HCT116 (cell line): ENCODE measurements at regions not wholly inside any gene's neighbourhood (a gene's known extent, or its start where the extent isn't known, plus 50 kb on each side); places are given as distances from the start of the nearest gene placed in this dataset.

Experiments used
- ATAC-seq: fragments of 200-7000 bp; cut with Tn5 transposase; 2 replicates; pipeline ENCODE4 v1.9.1; 2020; ENCODE audit warnings: mild to moderate bottlenecking, moderate library complexity
- BruUV-seq: library from RNA; stranded (reverse); fragments of 400-500 nt; replicated peaks from 2 replicates; lab custom pipeline; 2021; lab: Mats Ljungman, UMichigan
- CTCF ChIA-PET: fragments of 300-600 bp; sonication (Branson Sonifier 250); formaldehyde crosslinking; loops from one replicate; lab custom pipeline; 2021; ENCODE audit warnings: antibody characterized with exemption; lab: Charles Lee
- POLR2A ChIA-PET: fragments of 300-600, 350-600 bp; sonication (Branson Sonifier 250); formaldehyde crosslinking; loops from one replicate; lab custom pipeline; 2021; ENCODE audit warnings: antibody characterized with exemption; lab: Charles Lee
- RAD21 ChIA-PET, 2 experiments: fragments of 300-600 bp; sonication (Branson Sonifier 250); formaldehyde crosslinking; loops; one replicate each; lab custom pipeline; 2023; ENCODE audit warnings: low total read pairs in 2 of 2; ENCODE audit not compliant: uncharacterized antibody in 2 of 2, unreplicated experiment in 2 of 2, low non-redundant PET in 1 of 2; lab: Charles Lee
- DNase-seq: peaks from one replicate; pipeline ENCODE4 v3.0.0-alpha.2; 2010; ENCODE audit warnings: low read depth, low spot score
- H2AFZ ChIP-seq: fragments of 200-600 bp; shearing (Covaris generic), sonication (generic); 2 replicates; pipeline ENCODE4 v1.6.1; 2017; ENCODE audit warnings: low read depth, mixed run types, mixed read lengths, antibody characterized with exemption, low read length; ENCODE audit not compliant: poor library complexity, severe bottlenecking
- H3K27ac ChIP-seq: 2 replicates; pipeline ENCODE4 v1.5.1; 2012; ENCODE audit warnings: low read depth, low read length
- H3K27me3 ChIP-seq: fragments of 200-600 bp; sonication (generic); 2 replicates; pipeline ENCODE4 v1.6.1; 2016; ENCODE audit warnings: mixed run types, low read length, mixed read lengths; ENCODE audit not compliant: insufficient read depth
- H3K36me3 ChIP-seq, 2 experiments: fragments of 200-500 bp in 1 of 2; fragments of 200-600 bp in 1 of 2; sonication (Bioruptor generic) in 1 of 2; sonication (generic) in 1 of 2; 2 replicates each; pipeline versions ENCODE4 v1.5.1 to v1.6.1; 2014 to 2016; ENCODE audit warnings: low read length in 2 of 2, inconsistent platforms in 1 of 2, mixed read lengths in 1 of 2, mixed run types in 1 of 2; ENCODE audit not compliant: insufficient read depth in 2 of 2, control insufficient read depth in 1 of 2
- H3K4me1 ChIP-seq, 2 experiments: fragments of 200-600 bp in 1 of 2; sonication (generic) in 1 of 2; 2 replicates each; pipeline versions ENCODE4 v1.5.1 to v1.6.1; 2012 to 2017; ENCODE audit warnings: low read length in 2 of 2, inconsistent platforms in 1 of 2, mild to moderate bottlenecking in 1 of 2, mixed read lengths in 1 of 2, mixed run types in 1 of 2, moderate library complexity in 1 of 2; ENCODE audit not compliant: insufficient read depth in 2 of 2, control insufficient read depth in 1 of 2
- H3K4me2 ChIP-seq: fragments of 200-600 bp; sonication (generic); 2 replicates; pipeline ENCODE4 v1.6.1; 2017; ENCODE audit warnings: mixed run types, low read length, mixed read lengths
- H3K4me3 ChIP-seq, 2 experiments: fragments of 200-600 bp in 1 of 2; sonication (generic) in 1 of 2; replicated peaks in 1 of 2; 2 replicates each; pipeline ENCODE4 v1.5.1; 2011 to 2016; ENCODE audit warnings: low read length in 2 of 2, control low read depth in 1 of 2, low read depth in 1 of 2, mild to moderate bottlenecking in 1 of 2, mixed read lengths in 1 of 2, mixed run types in 1 of 2
- H3K79me2 ChIP-seq: fragments of 200-600 bp; sonication (generic); 2 replicates; pipeline ENCODE4 v1.6.1; 2017; ENCODE audit warnings: mild to moderate bottlenecking, mixed run types, low read length, moderate library complexity, mixed read lengths; ENCODE audit not compliant: insufficient read depth
- H3K9ac ChIP-seq: fragments of 200-600 bp; sonication (generic); 2 replicates; pipeline ENCODE4 v1.6.1; 2016; ENCODE audit warnings: low read length, mixed read lengths
- H3K9me2 ChIP-seq: fragments of 200-600 bp; sonication (generic), shearing (Covaris generic); 2 replicates; pipeline ENCODE4 v1.6.1; 2017; ENCODE audit warnings: mixed run types, mild to moderate bottlenecking, moderate library complexity; ENCODE audit not compliant: insufficient read depth
- H3K9me3 ChIP-seq, 2 experiments: fragments of 200-500 bp in 1 of 2; fragments of 200-600 bp in 1 of 2; sonication (Bioruptor generic) in 1 of 2; sonication (generic) in 1 of 2; 2 replicates each; pipeline ENCODE4 v1.6.1; 2014 to 2017; ENCODE audit warnings: low read length in 2 of 2, mixed read lengths in 2 of 2, inconsistent platforms in 1 of 2, low read depth in 1 of 2, mild to moderate bottlenecking in 1 of 2, mixed run types in 1 of 2, moderate library complexity in 1 of 2; ENCODE audit not compliant: control insufficient read depth in 1 of 2, insufficient read depth in 1 of 2
- H4K20me1 ChIP-seq: fragments of 200-600 bp; sonication (generic), shearing (Covaris generic); 2 replicates; pipeline ENCODE4 v1.6.1; 2017; ENCODE audit warnings: mixed run types, mild to moderate bottlenecking, moderate library complexity; ENCODE audit not compliant: insufficient read depth
- CBX3 ChIP-seq: IDR thresholded peaks from 2 replicates; pipeline ENCODE4 v1.6.1; 2012; ENCODE audit warnings: low read depth
- CEBPB ChIP-seq: IDR thresholded peaks from 2 replicates; pipeline ENCODE4 v1.6.1; 2012; ENCODE audit warnings: low read depth
- EGR1 ChIP-seq: IDR thresholded peaks from 2 replicates; pipeline ENCODE4 v1.6.1; 2012; ENCODE audit warnings: low read depth
- ELF1 ChIP-seq: IDR thresholded peaks from 2 replicates; pipeline ENCODE4 v1.6.1; 2012; ENCODE audit warnings: low read depth, borderline replicate concordance
- EZH2 ChIP-seq: fragments of 200-600 bp; sonication (generic); IDR thresholded peaks from 2 replicates; pipeline ENCODE4 v1.6.1; 2017; ENCODE audit warnings: antibody characterized with exemption, mixed run types
- EZH2phosphoT487 ChIP-seq: fragments of 200-600 bp; IDR thresholded peaks from 2 replicates; pipeline ENCODE4 v1.6.1; 2018; ENCODE audit warnings: antibody characterized with exemption, borderline replicate concordance
- FOSL1 ChIP-seq: IDR thresholded peaks from 2 replicates; pipeline ENCODE4 v1.6.1; 2012; ENCODE audit warnings: low read depth
- JUND ChIP-seq: IDR thresholded peaks from 2 replicates; pipeline ENCODE4 v1.6.1; 2012
- POLR2A ChIP-seq: IDR thresholded peaks from 2 replicates; pipeline ENCODE4 v1.7.0; 2011; ENCODE audit warnings: borderline replicate concordance; ENCODE audit not compliant: insufficient read depth, insufficient read length; ENCODE audit errors: extremely low read depth
- POLR2AphosphoS5 ChIP-seq: IDR thresholded peaks from 2 replicates; pipeline ENCODE4 v1.6.1; 2011; ENCODE audit warnings: mild to moderate bottlenecking, low read depth, low read length, moderate library complexity
- RAD21 ChIP-seq: IDR thresholded peaks from 2 replicates; pipeline ENCODE4 v1.6.1; 2012; ENCODE audit warnings: low read depth, mild to moderate bottlenecking
- SIN3A ChIP-seq: IDR thresholded peaks from 2 replicates; pipeline ENCODE4 v1.6.1; 2012; ENCODE audit warnings: low read depth
- SRF ChIP-seq: IDR thresholded peaks from 2 replicates; pipeline ENCODE4 v1.6.1; 2012; ENCODE audit warnings: low read depth
- TCF7L2 ChIP-seq: IDR thresholded peaks from 2 replicates; pipeline ENCODE4 v1.7.0; 2011; ENCODE audit warnings: borderline replicate concordance, inconsistent platforms; ENCODE audit not compliant: insufficient read depth, insufficient read length; ENCODE audit errors: extremely low read depth
- ZFX ChIP-seq: fragments of 450-650 bp; IDR thresholded peaks from 2 replicates; pipeline ENCODE4 v1.6.1; 2017
- intact Hi-C: fragments of 100-400 bp; cut with micrococcal nuclease; formaldehyde crosslinking; loops from 2 replicates; pipeline ENCODE4 v1.10.0; 2022
- TF ChIP-seq, protein P1 (sequence below): IDR thresholded peaks from 2 replicates; pipeline ENCODE4 v1.6.1; 2011; ENCODE audit warnings: mild to moderate bottlenecking, low read length, moderate library complexity; ENCODE audit not compliant: insufficient replicate concordance; ENCODE audit errors: extremely low read depth
- TF ChIP-seq, protein P2 (sequence below), 3 experiments: fragments of 200-600 bp in 1 of 3; sonication (generic) in 1 of 3; IDR thresholded peaks in 2 of 3; conservative IDR thresholded peaks in 1 of 3; 2 replicates each; pipeline ENCODE4 v1.5.1; 2012 to 2017; ENCODE audit warnings: low read depth in 2 of 3, low read length in 2 of 3, antibody characterized with exemption in 1 of 3, borderline replicate concordance in 1 of 3, control low read depth in 1 of 3, mild to moderate bottlenecking in 1 of 3, mixed read lengths in 1 of 3, mixed run types in 1 of 3, moderate library complexity in 1 of 3; ENCODE audit not compliant: insufficient read depth in 1 of 3
- TF ChIP-seq, protein P3 (sequence below): IDR thresholded peaks from 2 replicates; pipeline ENCODE4 v1.6.1; 2012; ENCODE audit warnings: low read depth
- TF ChIP-seq, protein P4 (sequence below): IDR thresholded peaks from 2 replicates; pipeline ENCODE4 v1.6.1; 2012
- TF ChIP-seq, protein P5 (sequence below): IDR thresholded peaks from 2 replicates; pipeline ENCODE4 v1.6.1; 2012

DNA sequence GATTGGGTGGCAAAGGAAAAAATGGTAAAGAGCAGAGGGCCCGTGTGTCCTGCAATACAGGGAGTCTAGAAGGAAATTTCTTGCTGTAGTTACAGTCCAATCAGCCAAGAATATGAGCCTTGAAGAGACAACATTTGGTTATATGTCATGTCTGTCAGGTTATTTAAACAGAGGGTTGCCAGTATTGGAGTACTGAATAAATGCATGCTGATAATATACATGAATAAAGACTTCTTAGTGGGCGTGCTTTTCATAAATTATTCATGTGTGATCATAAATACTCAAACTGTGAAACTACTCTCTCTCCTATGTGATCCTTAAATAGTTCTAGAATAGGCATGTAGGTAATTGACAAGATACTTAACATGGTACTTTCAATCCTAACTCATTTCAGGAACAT, 249.0 kb downstream of the CRPPA start:
- no peak for DNase-seq
- ATAC-seq = no peak
- Histone ChIP-seq H3K4me3 (no peak overlapping the region), H2AFZ (no peak overlapping the region), H3K9me2 (no peaks in the 10 kb centered on the region), H3K9ac (no peak overlapping the region), H3K27ac (no peak overlapping the region), H3K4me2 (no peak overlapping the region), H3K27me3 (no peaks in the 10 kb centered on the region), H4K20me1 (no peaks in the 10 kb centered on the region), H3K4me1 (no peaks in the 10 kb centered on the region), H3K36me3 (no peaks in the 10 kb centered on the region)
- no TSS peak for BruUV-seq
- RAD21 ChIA-PET = no interaction called here
- intact Hi-C loops = no loop called here
- TF ChIP-seq, protein P1, sequence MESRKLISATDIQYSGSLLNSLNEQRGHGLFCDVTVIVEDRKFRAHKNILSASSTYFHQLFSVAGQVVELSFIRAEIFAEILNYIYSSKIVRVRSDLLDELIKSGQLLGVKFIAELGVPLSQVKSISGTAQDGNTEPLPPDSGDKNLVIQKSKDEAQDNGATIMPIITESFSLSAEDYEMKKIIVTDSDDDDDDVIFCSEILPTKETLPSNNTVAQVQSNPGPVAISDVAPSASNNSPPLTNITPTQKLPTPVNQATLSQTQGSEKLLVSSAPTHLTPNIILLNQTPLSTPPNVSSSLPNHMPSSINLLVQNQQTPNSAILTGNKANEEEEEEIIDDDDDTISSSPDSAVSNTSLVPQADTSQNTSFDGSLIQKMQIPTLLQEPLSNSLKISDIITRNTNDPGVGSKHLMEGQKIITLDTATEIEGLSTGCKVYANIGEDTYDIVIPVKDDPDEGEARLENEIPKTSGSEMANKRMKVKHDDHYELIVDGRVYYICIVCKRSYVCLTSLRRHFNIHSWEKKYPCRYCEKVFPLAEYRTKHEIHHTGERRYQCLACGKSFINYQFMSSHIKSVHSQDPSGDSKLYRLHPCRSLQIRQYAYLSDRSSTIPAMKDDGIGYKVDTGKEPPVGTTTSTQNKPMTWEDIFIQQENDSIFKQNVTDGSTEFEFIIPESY = no peak
- TF ChIP-seq CEBPB (no peak), CBX3 (no peak), RAD21 (no peak), EZH2phosphoT487 (no peak), ZFX (no peak), POLR2AphosphoS5 (no peak), FOSL1 (no peak), SIN3A (no peak), SRF (no peak), JUND (no peak), EGR1 (no peak), TCF7L2 (no peak), ELF1 (no peak), EZH2 (no peak), POLR2A (no peak)
- TF ChIP-seq, protein P2, sequence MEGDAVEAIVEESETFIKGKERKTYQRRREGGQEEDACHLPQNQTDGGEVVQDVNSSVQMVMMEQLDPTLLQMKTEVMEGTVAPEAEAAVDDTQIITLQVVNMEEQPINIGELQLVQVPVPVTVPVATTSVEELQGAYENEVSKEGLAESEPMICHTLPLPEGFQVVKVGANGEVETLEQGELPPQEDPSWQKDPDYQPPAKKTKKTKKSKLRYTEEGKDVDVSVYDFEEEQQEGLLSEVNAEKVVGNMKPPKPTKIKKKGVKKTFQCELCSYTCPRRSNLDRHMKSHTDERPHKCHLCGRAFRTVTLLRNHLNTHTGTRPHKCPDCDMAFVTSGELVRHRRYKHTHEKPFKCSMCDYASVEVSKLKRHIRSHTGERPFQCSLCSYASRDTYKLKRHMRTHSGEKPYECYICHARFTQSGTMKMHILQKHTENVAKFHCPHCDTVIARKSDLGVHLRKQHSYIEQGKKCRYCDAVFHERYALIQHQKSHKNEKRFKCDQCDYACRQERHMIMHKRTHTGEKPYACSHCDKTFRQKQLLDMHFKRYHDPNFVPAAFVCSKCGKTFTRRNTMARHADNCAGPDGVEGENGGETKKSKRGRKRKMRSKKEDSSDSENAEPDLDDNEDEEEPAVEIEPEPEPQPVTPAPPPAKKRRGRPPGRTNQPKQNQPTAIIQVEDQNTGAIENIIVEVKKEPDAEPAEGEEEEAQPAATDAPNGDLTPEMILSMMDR (IDR thresholded peaks at IDR 0.05 in 2 of 3, conservative IDR thresholded peaks at IDR 0.05 in 1 of 3; ENCODE audit: borderline replicate concordance in 1 of 3, insufficient read depth in 1 of 3, low read depth in 2 of 3, low read length in 2 of 3) = no peak
- TF ChIP-seq, protein P3, sequence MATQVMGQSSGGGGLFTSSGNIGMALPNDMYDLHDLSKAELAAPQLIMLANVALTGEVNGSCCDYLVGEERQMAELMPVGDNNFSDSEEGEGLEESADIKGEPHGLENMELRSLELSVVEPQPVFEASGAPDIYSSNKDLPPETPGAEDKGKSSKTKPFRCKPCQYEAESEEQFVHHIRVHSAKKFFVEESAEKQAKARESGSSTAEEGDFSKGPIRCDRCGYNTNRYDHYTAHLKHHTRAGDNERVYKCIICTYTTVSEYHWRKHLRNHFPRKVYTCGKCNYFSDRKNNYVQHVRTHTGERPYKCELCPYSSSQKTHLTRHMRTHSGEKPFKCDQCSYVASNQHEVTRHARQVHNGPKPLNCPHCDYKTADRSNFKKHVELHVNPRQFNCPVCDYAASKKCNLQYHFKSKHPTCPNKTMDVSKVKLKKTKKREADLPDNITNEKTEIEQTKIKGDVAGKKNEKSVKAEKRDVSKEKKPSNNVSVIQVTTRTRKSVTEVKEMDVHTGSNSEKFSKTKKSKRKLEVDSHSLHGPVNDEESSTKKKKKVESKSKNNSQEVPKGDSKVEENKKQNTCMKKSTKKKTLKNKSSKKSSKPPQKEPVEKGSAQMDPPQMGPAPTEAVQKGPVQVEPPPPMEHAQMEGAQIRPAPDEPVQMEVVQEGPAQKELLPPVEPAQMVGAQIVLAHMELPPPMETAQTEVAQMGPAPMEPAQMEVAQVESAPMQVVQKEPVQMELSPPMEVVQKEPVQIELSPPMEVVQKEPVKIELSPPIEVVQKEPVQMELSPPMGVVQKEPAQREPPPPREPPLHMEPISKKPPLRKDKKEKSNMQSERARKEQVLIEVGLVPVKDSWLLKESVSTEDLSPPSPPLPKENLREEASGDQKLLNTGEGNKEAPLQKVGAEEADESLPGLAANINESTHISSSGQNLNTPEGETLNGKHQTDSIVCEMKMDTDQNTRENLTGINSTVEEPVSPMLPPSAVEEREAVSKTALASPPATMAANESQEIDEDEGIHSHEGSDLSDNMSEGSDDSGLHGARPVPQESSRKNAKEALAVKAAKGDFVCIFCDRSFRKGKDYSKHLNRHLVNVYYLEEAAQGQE = no peak
- TF ChIP-seq, protein P4, sequence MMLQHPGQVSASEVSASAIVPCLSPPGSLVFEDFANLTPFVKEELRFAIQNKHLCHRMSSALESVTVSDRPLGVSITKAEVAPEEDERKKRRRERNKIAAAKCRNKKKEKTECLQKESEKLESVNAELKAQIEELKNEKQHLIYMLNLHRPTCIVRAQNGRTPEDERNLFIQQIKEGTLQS = no peak
- TF ChIP-seq, protein P5, sequence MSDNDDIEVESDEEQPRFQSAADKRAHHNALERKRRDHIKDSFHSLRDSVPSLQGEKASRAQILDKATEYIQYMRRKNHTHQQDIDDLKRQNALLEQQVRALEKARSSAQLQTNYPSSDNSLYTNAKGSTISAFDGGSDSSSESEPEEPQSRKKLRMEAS = no peak
- TF ChIP-seq, all 23 proteins: peak for 0
- ChIA-PET CTCF (no interaction called here), POLR2A (no interaction called here)
- no peaks in the 10 kb centered on the region for H3K9me3 ChIP-seq
- no peaks in the 10 kb centered on the region for H3K79me2 ChIP-seq
